Right lobe of liver (tissue), 6 donors: ENCODE measurements at regions not wholly inside any gene's neighbourhood (a gene's known extent, or its start where the extent isn't known, plus 50 kb on each side); places are given as distances from the start of the nearest gene placed in this dataset.

Source experiments
- ATAC-seq, 4 donors: fragments of 200-7000 bp; cut with Tn5 transposase; one replicate each; pipeline ENCODE4 v1.9.1; 2020; ENCODE audit warnings: mild to moderate bottlenecking in 4 of 4, moderate library complexity in 4 of 4
- DNase-seq, 3 donors: peaks; one replicate each; pipeline ENCODE4 v3.0.0-alpha.2; 2020
- H3K27ac ChIP-seq, 3 donors: fragments of 200-600 bp; one replicate each; pipeline ENCODE4 v1.8.0; 2022
- H3K27me3 ChIP-seq, 2 donors: fragments of 200-600 bp; one replicate each; pipeline ENCODE4 v1.8.0; 2022
- H3K36me3 ChIP-seq, 4 donors: fragments of 200-600 bp; sonication (generic) in 1 of 4; one replicate each; pipeline versions ENCODE4 v1.5.1 to v1.8.0; 2017 to 2022; ENCODE audit warnings: control low read depth in 1 of 4
- H3K4me1 ChIP-seq, 4 donors: fragments of 200-600 bp; sonication (generic) in 1 of 4; one replicate each; pipeline versions ENCODE4 v1.5.1 to v1.8.0; 2017 to 2022; ENCODE audit warnings: control low read depth in 1 of 4
- H3K4me3 ChIP-seq, 3 donors: fragments of 200-600 bp; one replicate each; pipeline ENCODE4 v1.8.0; 2022
- H3K9me3 ChIP-seq, 4 donors: fragments of 200-600 bp; sonication (generic) in 1 of 4; one replicate each; pipeline versions ENCODE4 v1.5.1 to v1.8.0; 2017 to 2022; ENCODE audit warnings: control low read depth in 1 of 4
- POLR2A ChIP-seq: fragments of 450-650 bp; IDR thresholded peaks from one replicate; pipeline ENCODE4 v1.6.1; 2017; ENCODE audit warnings: antibody characterized with exemption, mild to moderate bottlenecking
- WGBS: methylation state at CpG from one replicate; pipeline ENCODE4 v1.1.6; 2018; ENCODE audit warnings: low coverage, low lambda C conversion rate; ENCODE audit not compliant: insufficient coverage; ENCODE audit errors: missing lambda C conversion rate; 5-methylcytosine and 5-hydroxymethylcytosine counted together
- intact Hi-C, 2 donors: fragments of 100-400 bp; cut with DNase I; formaldehyde crosslinking; loops; one replicate each; pipeline versions ENCODE4 v1.11.2 to v1.14.1; 2022
- TF ChIP-seq, protein P1 (sequence below), 4 donors: fragments of 200-600 bp in 3 of 4; fragments of 450-650 bp in 1 of 4; IDR thresholded peaks; one replicate each; pipeline versions ENCODE4 v1.5.1 to v1.8.0; 2016 to 2022; ENCODE audit warnings: antibody characterized with exemption in 4 of 4, mild to moderate bottlenecking in 2 of 4
- donor health status: DM: no; HTN: yes; CAD: no.
- donor health status: DM: no; HTN: no; CAD: no.
- donor health status: DM: no; HTN: no; CAD: no.
- donor health status: DM: no; HTN: yes; CAD: no.
- donor health status: DM: no; HTN: yes; CAD: no.

- no peaks in the 10 kb centered on the region for H3K4me1 ChIP-seq
- DNase-seq (no peak), ATAC-seq (no peak)
- TF ChIP-seq, protein P1, sequence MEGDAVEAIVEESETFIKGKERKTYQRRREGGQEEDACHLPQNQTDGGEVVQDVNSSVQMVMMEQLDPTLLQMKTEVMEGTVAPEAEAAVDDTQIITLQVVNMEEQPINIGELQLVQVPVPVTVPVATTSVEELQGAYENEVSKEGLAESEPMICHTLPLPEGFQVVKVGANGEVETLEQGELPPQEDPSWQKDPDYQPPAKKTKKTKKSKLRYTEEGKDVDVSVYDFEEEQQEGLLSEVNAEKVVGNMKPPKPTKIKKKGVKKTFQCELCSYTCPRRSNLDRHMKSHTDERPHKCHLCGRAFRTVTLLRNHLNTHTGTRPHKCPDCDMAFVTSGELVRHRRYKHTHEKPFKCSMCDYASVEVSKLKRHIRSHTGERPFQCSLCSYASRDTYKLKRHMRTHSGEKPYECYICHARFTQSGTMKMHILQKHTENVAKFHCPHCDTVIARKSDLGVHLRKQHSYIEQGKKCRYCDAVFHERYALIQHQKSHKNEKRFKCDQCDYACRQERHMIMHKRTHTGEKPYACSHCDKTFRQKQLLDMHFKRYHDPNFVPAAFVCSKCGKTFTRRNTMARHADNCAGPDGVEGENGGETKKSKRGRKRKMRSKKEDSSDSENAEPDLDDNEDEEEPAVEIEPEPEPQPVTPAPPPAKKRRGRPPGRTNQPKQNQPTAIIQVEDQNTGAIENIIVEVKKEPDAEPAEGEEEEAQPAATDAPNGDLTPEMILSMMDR (IDR thresholded peaks at IDR 0.05): no peak
- TF ChIP-seq POLR2A: no peak
- no peak overlapping the region for H3K27ac ChIP-seq
- no peaks in the 10 kb centered on the region for H3K36me3 ChIP-seq
- H3K27me3 ChIP-seq: no peaks in the 10 kb centered on the region
- intact Hi-C loops: no loop called here
- no peak overlapping the region for H3K4me3 ChIP-seq
- no peaks in the 10 kb centered on the region for H3K9me3 ChIP-seq
- 64% methylated on average over 2 of the region's 9 CpGs for WGBS
Measured at GRCh38 chr10:29171717-29172116, 117.2 kb upstream of the LYZL1 start.

- Histone ChIP-seq H3K27me3 (no peaks in the 10 kb centered on the region), H3K4me1 (no peaks in the 10 kb centered on the region), H3K27ac (no peak overlapping the region), H3K4me3 (no peak overlapping the region), H3K9me3 (no peaks in the 10 kb centered on the region), H3K36me3 (no peaks in the 10 kb centered on the region)
- WGBS: 50% methylated on average over 1 of the region's 2 CpGs
- intact Hi-C loops: no loop called here
- TF ChIP-seq, protein P1 (IDR thresholded peaks at IDR 0.05): no peak
- ATAC-seq (no peak), DNase-seq (no peak)
Measured at GRCh38 chr10:29174389-29174788, 114.5 kb upstream of the LYZL1 start.

DNA sequence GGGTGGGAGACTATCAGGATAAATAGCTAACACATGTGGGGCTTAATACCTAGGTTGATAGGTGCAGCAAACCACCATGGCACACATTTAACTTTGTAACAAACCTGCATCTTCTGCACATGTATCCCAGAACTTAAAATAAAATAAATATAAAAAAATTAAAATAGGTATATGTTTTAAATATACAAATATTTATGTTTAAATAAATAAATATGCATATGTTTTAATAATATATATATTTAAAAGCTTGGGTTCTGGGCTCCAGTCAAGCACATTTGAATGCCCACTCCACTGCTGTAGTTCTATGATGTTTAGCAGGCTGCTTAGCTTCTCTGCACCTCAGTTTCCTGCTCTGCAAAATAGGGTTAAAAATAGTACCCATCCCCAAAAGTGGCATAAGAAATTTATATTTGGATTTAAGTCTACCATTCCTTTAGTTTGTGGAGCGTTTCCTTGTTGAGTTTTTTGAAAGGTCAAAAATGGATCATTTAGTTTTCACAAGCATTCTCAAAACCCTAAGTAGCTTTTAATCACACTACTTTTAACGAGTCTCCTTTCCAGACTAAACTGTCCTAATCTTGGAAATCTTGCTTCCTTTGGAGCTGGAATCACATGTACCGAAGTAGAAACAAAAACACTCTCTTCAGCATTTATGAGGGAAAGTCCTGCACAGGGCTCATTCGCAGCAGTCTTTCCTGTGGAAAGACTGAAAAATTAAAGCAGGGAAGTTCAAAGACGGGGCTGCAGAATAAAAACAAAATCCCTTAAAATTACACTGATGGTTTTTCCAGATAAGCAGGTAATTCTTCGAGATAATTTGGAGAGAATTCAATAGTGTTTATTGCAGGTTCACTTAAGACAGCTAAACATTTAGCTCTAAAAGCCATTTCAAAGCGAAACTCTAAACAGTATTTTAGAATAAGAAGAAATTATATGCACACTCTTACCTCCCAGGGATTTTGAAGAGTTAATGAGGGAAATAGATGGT is 111.7 kb upstream of the LYZL1 start:
- 31% methylated on average over 7 of the region's 7 CpGs for WGBS
- ATAC-seq (peak in 1 of 4 donors; percentile 20), DNase-seq (no peak)
- no peaks in the 10 kb centered on the region for H3K36me3 ChIP-seq
- H3K4me3 ChIP-seq: no peak overlapping the region
- H3K27me3 ChIP-seq: no peaks in the 10 kb centered on the region
- no peaks in the 10 kb centered on the region for H3K4me1 ChIP-seq
- TF ChIP-seq POLR2A: no peak
- no peak overlapping the region for H3K27ac ChIP-seq
- intact Hi-C loops: no loop called here
- H3K9me3 ChIP-seq: no peaks in the 10 kb centered on the region

DNA sequence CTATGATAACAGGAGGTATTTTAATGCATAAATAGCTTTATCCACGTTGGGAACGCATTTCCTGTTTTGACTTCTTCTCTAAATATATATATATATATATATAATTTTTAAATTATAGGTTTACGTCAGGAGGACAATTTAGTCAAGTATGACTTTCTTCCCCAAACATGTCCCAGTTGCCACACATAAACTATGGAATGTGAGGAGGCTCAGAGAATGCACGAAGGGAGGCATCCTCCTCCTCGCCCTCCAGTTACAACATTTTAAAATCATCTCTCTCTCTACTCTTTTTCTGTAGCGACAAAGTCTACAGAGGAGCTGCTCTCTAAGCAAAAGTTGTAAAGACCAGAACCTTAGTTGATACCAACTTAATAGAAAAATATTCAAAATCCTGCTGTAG is 106.9 kb upstream of the LYZL1 start:
- WGBS: 66% methylated on average over 6 of the region's 6 CpGs
- ATAC-seq (no peak), DNase-seq (no peak)
- TF ChIP-seq POLR2A: no peak
- TF ChIP-seq, protein P1 (IDR thresholded peaks at IDR 0.05): no peak
- no peaks in the 10 kb centered on the region for H3K4me1 ChIP-seq
- no peaks in the 10 kb centered on the region for H3K9me3 ChIP-seq
- H3K27ac ChIP-seq: no peak overlapping the region
- no peak overlapping the region for H3K4me3 ChIP-seq
- intact Hi-C loops: no loop called here
- no peaks in the 10 kb centered on the region for H3K36me3 ChIP-seq
- H3K27me3 ChIP-seq: no peaks in the 10 kb centered on the region

DNA sequence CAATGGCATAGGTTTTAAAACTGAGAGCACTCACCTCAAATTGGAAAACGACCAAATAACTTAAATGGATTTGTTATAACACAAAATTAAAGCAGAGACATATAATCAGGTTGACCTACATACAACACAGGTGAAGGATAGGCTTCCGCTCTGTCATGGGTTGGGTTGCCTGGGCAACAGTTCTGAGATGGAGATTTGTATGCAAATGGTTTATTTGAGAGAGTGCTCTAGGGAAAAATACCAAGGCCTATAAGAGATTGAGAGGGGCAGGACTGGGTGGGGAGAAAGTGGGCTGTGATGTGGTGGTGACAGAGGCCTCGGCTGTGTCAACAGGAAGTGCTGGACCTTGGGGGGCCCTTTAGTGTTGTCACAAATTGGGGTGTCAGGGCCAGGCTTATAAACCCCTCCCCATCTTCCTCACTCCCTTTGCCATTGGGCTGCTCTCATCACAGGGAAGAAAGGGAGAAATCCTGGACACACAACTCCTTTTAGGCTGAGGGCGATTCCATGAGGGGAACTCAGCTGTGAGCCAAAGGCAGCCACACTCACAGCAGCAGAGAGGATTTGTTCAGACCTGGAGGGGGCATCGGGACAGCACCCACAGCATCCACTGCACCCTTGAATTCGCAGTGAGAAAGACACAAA is 105.4 kb upstream of the LYZL1 start:
- no peaks in the 10 kb centered on the region for H3K27me3 ChIP-seq
- ATAC-seq: no peak
- H3K27ac ChIP-seq: no peak overlapping the region
- 60% methylated on average over 6 of the region's 6 CpGs for WGBS
- DNase-seq: no peak
- no peaks in the 10 kb centered on the region for H3K4me1 ChIP-seq
- no peaks in the 10 kb centered on the region for H3K36me3 ChIP-seq
- no peaks in the 10 kb centered on the region for H3K9me3 ChIP-seq
- intact Hi-C loops: no loop called here
- no peak for TF ChIP-seq POLR2A
- TF ChIP-seq, protein P1 (IDR thresholded peaks at IDR 0.05): no peak
- no peak overlapping the region for H3K4me3 ChIP-seq
